ENCODE measurements at regions not wholly inside any gene's neighbourhood (a gene's known extent, or its start where the extent isn't known, plus 50 kb on each side); places are given as distances from the start of the nearest gene placed in this dataset.

DNA sequence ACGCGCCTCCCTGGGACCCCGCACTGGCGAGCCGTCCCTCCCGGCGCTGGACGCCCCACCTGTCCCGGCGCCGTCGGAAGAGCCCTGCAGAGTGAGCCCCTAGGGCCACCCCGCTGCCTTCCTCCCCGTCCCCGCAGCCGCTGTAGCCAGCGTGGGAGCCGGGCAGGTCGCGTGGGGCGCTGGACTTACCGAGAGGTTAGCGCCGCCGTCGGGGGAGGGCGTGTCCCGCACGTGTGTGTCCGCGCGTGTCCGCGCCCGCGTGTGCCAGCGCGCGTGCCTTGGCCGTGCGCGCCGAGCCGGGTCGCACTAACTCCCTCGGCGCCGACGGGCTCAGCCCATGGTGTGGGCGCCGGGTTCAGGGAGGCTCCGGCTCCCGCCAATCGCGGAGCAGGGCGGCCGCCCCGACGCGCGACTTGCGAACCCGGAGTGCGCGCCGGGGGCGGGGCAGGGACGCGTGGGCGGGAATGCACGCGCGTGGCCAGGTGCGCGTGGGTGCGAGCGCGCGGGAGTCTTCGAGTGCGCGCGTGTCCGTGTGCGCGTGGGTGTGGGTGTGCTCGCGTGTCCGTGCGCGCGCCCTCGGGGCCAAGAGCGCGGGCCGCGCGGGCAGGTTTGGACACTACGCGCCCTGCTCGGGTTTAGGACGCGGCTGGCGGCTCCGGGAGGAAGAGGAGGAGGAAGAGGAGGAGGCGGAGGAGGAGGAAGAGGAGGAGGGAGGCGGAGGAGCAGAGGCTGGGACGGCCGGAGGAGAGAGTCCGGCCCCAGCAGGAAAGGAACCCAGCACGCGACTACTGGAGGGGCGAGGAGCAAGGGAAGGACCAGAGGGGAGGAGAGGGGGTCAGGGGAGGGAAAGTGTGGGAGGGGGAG lies 145.2 kb upstream of the ETS2 start:
- DNase-seq (ENCODE audit: low read depth) = no peak
- H3K4me3 ChIP-seq (ENCODE audit: low read depth, low read length) = peak overlapping the region; percentile 54
- TF ChIP-seq, protein P1, sequence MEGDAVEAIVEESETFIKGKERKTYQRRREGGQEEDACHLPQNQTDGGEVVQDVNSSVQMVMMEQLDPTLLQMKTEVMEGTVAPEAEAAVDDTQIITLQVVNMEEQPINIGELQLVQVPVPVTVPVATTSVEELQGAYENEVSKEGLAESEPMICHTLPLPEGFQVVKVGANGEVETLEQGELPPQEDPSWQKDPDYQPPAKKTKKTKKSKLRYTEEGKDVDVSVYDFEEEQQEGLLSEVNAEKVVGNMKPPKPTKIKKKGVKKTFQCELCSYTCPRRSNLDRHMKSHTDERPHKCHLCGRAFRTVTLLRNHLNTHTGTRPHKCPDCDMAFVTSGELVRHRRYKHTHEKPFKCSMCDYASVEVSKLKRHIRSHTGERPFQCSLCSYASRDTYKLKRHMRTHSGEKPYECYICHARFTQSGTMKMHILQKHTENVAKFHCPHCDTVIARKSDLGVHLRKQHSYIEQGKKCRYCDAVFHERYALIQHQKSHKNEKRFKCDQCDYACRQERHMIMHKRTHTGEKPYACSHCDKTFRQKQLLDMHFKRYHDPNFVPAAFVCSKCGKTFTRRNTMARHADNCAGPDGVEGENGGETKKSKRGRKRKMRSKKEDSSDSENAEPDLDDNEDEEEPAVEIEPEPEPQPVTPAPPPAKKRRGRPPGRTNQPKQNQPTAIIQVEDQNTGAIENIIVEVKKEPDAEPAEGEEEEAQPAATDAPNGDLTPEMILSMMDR (IDR thresholded peaks at IDR 0.05; ENCODE audit: insufficient read depth, low read length) = no peak

DNA sequence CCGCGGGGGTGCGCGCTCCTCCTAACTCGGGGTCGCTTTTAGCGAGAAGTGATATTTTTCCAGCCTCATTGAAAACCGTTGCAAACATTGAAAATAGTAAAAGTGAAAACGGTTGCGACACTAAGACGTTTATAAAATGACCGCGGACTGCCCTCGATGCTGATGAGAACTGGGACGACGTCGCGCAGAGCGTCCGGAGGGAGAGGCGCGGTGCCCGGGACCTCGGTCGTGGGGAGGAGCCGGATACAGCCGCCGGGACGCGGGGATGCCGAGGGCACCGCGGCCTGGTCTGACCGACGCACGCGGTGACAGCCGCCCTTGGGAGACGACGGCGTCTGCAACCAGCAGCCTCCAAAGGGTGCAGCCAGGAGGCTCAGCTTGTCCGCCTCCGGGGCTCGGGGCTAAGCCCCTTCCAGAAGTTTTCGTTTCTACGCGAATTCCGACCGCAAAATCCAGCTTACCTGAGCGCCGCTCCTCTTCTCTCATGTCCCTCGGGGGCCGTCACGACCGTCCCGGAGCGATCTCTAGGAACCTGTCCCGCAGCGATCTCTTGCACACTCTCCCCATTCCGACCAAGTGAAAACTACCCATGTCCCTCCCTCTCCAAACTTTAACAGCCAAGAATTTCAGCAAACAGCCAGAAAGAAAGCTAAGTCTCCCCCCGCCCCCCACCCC lies 144.4 kb upstream of the ETS2 start:
- H3K4me3 ChIP-seq (ENCODE audit: low read depth, low read length) = peak overlapping the region; percentile 54
- no peak for DNase-seq (ENCODE audit: low read depth)
- TF ChIP-seq, protein P1 (IDR thresholded peaks at IDR 0.05; ENCODE audit: insufficient read depth, low read length) = no peak

DNA sequence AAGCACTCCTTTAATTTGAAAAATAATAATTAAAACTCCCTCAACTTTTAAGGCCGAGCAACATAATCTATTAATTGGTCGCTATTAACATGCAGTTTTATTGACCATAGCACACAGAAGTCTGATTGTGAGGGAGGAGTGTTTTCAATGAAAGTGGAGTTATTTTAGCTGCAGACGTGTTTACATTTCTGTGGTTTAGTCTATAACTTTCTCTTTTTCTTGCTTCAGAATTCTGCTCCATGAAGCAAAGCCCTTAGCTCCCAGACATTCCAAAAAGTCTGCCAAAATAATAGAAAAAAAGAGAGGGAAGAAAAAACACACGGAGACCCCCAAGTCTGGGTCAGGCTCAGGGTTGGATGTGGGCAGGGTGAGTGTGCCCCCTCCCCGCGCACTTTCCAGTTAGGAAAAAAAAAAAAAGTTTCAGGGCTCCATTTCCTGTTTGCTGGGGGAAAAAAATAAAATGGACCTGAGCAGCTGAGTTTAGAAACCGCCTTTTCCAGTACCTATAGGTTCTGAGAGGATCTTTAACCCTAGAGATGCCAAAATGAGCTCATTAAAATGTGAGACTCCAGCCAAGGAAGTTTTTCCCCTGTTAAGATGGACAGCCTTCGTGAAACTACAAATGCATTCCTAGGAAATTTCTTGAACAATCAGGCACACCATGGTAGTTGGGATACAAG lies 143.7 kb upstream of the ETS2 start:
- peak overlapping the region; percentile 9 for H3K4me3 ChIP-seq (ENCODE audit: low read depth, low read length)
- peak; percentile 68 for DNase-seq (ENCODE audit: low read depth)
- TF ChIP-seq, protein P1 (IDR thresholded peaks at IDR 0.05; ENCODE audit: insufficient read depth, low read length) = no peak

DNA sequence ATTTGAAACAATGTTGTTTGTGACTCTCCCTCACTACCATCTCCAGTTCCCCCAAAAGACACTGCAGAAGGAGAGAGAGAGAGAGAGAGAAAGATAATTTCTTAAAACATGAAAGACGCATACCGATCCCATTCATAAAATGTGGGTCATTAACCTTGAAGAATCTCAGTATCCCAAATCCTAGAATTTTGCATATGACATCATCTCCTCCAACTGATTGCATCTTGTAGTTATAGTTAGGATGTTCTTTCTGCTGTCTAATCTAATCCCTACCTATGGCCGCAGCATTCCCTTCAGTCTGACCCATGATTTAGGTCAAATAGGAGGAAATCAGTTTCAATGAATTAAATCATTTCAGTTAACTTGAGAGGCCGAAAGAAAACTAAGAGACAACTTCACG lies 142.4 kb upstream of the ETS2 start:
- no peak for DNase-seq (ENCODE audit: low read depth)
- H3K4me3 ChIP-seq (ENCODE audit: low read depth, low read length) = no peak overlapping the region
- TF ChIP-seq, protein P1 (IDR thresholded peaks at IDR 0.05; ENCODE audit: insufficient read depth, low read length) = no peak

DNA sequence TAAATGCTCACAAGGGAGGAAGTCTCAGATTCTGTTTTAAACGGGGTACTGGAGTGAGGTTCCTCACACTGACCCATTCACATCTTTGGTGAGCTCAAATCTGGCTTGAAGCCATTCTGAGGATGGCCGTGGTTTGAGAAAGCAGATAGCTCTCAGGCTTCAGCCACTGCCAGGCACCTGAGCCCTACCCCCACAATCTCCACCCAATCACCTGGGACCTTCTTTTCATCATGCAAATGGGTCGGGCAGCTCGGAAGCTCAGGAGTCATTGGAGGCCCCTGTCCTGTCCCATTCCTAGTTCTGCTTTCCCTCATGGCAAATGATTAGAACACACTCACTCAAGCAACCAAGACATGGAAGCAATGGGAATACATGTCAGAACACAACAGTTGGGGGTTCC lies 141.4 kb upstream of the ETS2 start:
- TF ChIP-seq, protein P1 (IDR thresholded peaks at IDR 0.05; ENCODE audit: insufficient read depth, low read length) = no peak
- no peak overlapping the region for H3K4me3 ChIP-seq (ENCODE audit: low read depth, low read length)
- DNase-seq (ENCODE audit: low read depth) = no peak

DNA sequence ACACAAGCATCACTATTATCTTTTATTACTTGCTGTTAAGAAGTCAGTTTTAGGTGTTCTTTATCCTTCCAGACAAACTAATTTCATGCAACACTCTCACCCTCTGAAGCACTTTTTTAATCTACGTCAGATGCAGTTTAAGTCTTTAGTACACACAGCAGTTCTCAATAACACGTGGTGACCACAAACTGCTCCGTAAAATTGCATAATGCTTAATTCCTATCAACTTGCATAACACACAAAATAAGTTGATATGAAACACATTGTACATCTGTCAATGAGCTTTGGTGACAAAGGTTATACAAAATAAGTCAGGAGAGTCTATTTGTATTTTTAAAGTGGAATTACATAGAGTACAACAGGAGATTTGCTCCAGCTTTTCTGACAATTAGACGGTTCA lies 140.9 kb upstream of the ETS2 start:
- no peak for DNase-seq (ENCODE audit: low read depth)
- H3K4me3 ChIP-seq (ENCODE audit: low read depth, low read length) = no peak overlapping the region
- TF ChIP-seq, protein P1 (IDR thresholded peaks at IDR 0.05; ENCODE audit: insufficient read depth, low read length) = no peak

Data from fibroblast of the aortic adventitia (primary cell).